DOHH2 (cell line): ENCODE measurements at regions not wholly inside any gene's neighbourhood (a gene's known extent, or its start where the extent isn't known, plus 50 kb on each side); places are given as distances from the start of the nearest gene placed in this dataset.

ENCODE experiments used
- CTCF ChIP-seq: fragments of 200-600 bp; sonication (generic); IDR thresholded peaks from one replicate; pipeline ENCODE4 v1.5.1; 2014; ENCODE audit warnings: antibody characterized with exemption, mild to moderate bottlenecking, low read depth, low read length; ENCODE audit not compliant: poor library complexity, severe bottlenecking
- EZH2phosphoT487 ChIP-seq: fragments of 200-600 bp; sonication (generic); IDR thresholded peaks from 2 replicates; pipeline ENCODE4 v1.6.1; 2017; ENCODE audit warnings: borderline replicate concordance, mild to moderate bottlenecking, antibody characterized with exemption, low read length, moderate library complexity, mixed read lengths

- no peak for TF ChIP-seq EZH2phosphoT487
- no peak for TF ChIP-seq CTCF
These were observed 161.9 kb upstream of the HCRTR2 start for GRCh38 chr6:55012454-55012853.
